ENCODE measurements at regions not wholly inside any gene's neighbourhood (a gene's known extent, or its start where the extent isn't known, plus 50 kb on each side); places are given as distances from the start of the nearest gene placed in this dataset.

GRCh38 chr5:8751971-8752370 is 793.9 kb downstream of the SEMA5A start:
- Mint-ChIP-seq H3K4me3 (no peak overlapping the region), H3K27me3 (ENCODE audit: low read depth, poor library complexity) (no peaks in the 10 kb centered on the region), H3K27ac (no peak overlapping the region), H3K36me3 (ENCODE audit: low read depth) (no peaks in the 10 kb centered on the region), H3K9me3 (no peaks in the 10 kb centered on the region), H3K4me1 (no peaks in the 10 kb centered on the region)
- DNase-seq: no peak
- TF ChIP-seq, protein P1, sequence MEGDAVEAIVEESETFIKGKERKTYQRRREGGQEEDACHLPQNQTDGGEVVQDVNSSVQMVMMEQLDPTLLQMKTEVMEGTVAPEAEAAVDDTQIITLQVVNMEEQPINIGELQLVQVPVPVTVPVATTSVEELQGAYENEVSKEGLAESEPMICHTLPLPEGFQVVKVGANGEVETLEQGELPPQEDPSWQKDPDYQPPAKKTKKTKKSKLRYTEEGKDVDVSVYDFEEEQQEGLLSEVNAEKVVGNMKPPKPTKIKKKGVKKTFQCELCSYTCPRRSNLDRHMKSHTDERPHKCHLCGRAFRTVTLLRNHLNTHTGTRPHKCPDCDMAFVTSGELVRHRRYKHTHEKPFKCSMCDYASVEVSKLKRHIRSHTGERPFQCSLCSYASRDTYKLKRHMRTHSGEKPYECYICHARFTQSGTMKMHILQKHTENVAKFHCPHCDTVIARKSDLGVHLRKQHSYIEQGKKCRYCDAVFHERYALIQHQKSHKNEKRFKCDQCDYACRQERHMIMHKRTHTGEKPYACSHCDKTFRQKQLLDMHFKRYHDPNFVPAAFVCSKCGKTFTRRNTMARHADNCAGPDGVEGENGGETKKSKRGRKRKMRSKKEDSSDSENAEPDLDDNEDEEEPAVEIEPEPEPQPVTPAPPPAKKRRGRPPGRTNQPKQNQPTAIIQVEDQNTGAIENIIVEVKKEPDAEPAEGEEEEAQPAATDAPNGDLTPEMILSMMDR (IDR thresholded peaks at IDR 0.05): no peak

DNA sequence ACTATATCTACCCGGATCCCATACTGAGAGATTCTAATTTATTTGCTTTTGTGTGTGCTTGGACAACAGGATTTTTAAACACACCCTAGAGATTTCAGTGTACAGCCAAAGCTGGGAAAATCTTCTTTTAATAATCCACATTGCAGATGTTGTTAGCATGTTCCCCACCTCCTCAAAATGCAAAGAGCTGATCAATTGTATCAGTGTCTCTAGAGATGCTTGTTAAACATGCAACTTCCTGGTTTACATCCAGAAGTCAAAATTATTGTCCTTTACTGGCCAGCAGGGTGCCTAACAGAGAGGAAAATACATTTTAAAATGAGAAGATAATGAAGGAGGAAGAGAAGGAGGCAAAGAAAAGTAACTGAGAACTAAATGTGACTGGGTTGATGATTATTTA is 793.3 kb downstream of the SEMA5A start:
- TF ChIP-seq, protein P1 (IDR thresholded peaks at IDR 0.05): no peak
- Mint-ChIP-seq H3K27me3 (ENCODE audit: low read depth, poor library complexity) (no peaks in the 10 kb centered on the region), H3K36me3 (ENCODE audit: low read depth) (no peaks in the 10 kb centered on the region), H3K27ac (no peak overlapping the region), H3K4me3 (no peak overlapping the region), H3K4me1 (no peaks in the 10 kb centered on the region), H3K9me3 (no peaks in the 10 kb centered on the region)
- no peak for DNase-seq

DNA sequence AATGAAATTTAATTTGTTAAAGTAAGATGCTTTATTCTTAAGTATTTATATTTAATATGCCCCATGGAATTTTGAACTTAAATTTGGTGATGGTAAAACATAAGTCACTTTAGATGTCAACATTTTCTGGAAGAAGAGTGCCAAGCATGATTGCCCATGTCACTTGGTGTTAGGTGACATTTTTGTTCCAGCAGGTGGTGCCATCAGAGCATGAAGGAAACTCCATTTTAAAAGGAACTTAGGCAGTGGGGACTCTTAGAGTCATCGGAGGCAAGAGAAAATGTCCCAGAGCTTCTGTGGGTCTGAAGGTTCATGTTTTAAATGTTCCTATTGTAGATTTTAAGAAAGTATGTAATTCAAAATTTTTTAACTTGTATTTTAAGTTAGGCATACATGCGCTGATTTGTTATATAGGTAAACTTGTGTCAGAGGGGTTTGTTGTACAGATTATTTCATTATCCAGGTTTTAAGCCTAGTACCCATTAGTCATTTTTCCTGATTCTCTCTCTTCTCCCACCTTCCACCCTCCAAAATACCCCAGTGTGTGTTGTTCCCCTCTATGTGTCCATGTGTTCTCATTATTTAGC is 789.3 kb downstream of the SEMA5A start:
- H3K36me3 Mint-ChIP-seq (ENCODE audit: low read depth): no peaks in the 10 kb centered on the region
- DNase-seq: peak; percentile 13
- TF ChIP-seq, protein P1 (IDR thresholded peaks at IDR 0.05): peak; percentile 37
- peaks cover 11% of the 10 kb centered on the region for H3K9me3 Mint-ChIP-seq
- no peaks in the 10 kb centered on the region for H3K4me1 Mint-ChIP-seq
- no peak overlapping the region for H3K27ac Mint-ChIP-seq
- no peak overlapping the region for H3K4me3 Mint-ChIP-seq
- no peaks in the 10 kb centered on the region for H3K27me3 Mint-ChIP-seq (ENCODE audit: low read depth, poor library complexity)

DNA sequence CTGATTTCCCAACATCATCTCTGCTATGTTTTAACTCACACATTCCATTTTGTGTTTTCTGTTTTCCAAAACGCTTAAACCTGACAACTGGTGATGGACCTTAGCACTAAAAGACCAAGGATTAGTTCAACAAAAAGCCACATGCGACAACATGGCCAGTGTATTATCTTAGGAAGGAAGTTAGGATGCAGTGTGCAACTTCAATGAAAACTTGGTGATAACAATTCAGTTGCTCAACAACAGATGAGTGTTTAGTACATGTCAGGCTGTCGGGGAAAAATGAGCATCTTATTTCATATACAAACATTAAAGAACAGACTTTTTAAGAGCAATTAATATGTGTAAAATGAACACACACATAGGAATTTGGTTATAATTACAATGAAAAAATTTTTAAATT is 780.0 kb downstream of the SEMA5A start:
- H3K4me3 Mint-ChIP-seq: no peak overlapping the region
- no peaks in the 10 kb centered on the region for H3K36me3 Mint-ChIP-seq (ENCODE audit: low read depth)

GRCh38 chr5:8766448-8766847 is 779.4 kb downstream of the SEMA5A start:
- TF ChIP-seq, protein P1 (IDR thresholded peaks at IDR 0.05): no peak
- Mint-ChIP-seq H3K36me3 (ENCODE audit: low read depth) (no peaks in the 10 kb centered on the region), H3K27ac (no peak overlapping the region), H3K4me3 (no peak overlapping the region), H3K9me3 (peaks cover under 1% of the 10 kb centered on the region), H3K4me1 (no peaks in the 10 kb centered on the region), H3K27me3 (ENCODE audit: low read depth, poor library complexity) (no peaks in the 10 kb centered on the region)
- no peak for DNase-seq

More for the DNA sequence above, 780.0 kb downstream of the SEMA5A start:
- H3K4me1 Mint-ChIP-seq: no peaks in the 10 kb centered on the region
- no peak overlapping the region for H3K27ac Mint-ChIP-seq
- TF ChIP-seq, protein P1 (IDR thresholded peaks at IDR 0.05): no peak
- no peaks in the 10 kb centered on the region for H3K27me3 Mint-ChIP-seq (ENCODE audit: low read depth, poor library complexity)
- DNase-seq: no peak
- peaks cover 4% of the 10 kb centered on the region for H3K9me3 Mint-ChIP-seq

DNA sequence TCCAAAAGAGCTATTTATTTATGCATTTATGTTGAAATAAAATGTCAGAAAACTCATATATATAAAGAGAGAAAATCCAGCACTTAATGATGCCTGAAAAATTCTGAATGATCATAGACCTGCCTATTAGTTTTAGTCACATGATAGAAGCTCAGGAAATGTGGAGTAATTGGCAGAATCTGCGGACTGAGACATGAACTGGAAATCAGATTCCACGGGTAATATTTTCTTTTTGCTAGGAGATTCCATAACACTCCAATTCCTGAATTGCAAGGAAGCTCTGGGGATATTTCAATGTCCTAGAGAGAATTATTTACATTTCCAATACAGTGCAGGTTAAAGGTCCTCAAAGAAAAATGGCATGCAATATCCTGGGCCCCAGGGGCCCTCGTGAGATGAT is 778.8 kb downstream of the SEMA5A start:
- Mint-ChIP-seq H3K4me3 (no peak overlapping the region), H3K36me3 (ENCODE audit: low read depth) (no peaks in the 10 kb centered on the region), H3K27me3 (ENCODE audit: low read depth, poor library complexity) (no peaks in the 10 kb centered on the region), H3K27ac (no peak overlapping the region), H3K9me3 (no peaks in the 10 kb centered on the region), H3K4me1 (no peaks in the 10 kb centered on the region)
- TF ChIP-seq, protein P1 (IDR thresholded peaks at IDR 0.05): no peak
- DNase-seq: no peak
